GM12892 (cell line): ENCODE measurements at regions not wholly inside any gene's neighbourhood (a gene's known extent, or its start where the extent isn't known, plus 50 kb on each side); places are given as distances from the start of the nearest gene placed in this dataset.

Experiments
- POLR2A ChIP-seq: IDR thresholded peaks from 2 replicates; pipeline ENCODE4 v1.6.1; 2011; ENCODE audit warnings: low read depth, low read length, control low read depth
- TAF1 ChIP-seq: IDR thresholded peaks from 2 replicates; pipeline ENCODE4 v1.6.1; 2011; ENCODE audit warnings: low read depth, mild to moderate bottlenecking, control low read depth, low read length, borderline replicate concordance

GRCh38 chr5:13439430-13439829, 505.1 kb downstream of the DNAH5 start:
- TF ChIP-seq TAF1: no peak
- no peak for TF ChIP-seq POLR2A
